ENCODE measurements at regions not wholly inside any gene's neighbourhood (a gene's known extent, or its start where the extent isn't known, plus 50 kb on each side); places are given as distances from the start of the nearest gene placed in this dataset.

GRCh38 chr2:133776936-133777573, 208.8 kb upstream of the NCKAP5 start:
- TF ChIP-seq CTCF (IDR thresholded peaks at IDR 0.05) (no peak), TCF12 (IDR thresholded peaks at IDR 0.05) (no peak)
